ENCODE measurements at regions not wholly inside any gene's neighbourhood (a gene's known extent, or its start where the extent isn't known, plus 50 kb on each side); places are given as distances from the start of the nearest gene placed in this dataset.

DNA sequence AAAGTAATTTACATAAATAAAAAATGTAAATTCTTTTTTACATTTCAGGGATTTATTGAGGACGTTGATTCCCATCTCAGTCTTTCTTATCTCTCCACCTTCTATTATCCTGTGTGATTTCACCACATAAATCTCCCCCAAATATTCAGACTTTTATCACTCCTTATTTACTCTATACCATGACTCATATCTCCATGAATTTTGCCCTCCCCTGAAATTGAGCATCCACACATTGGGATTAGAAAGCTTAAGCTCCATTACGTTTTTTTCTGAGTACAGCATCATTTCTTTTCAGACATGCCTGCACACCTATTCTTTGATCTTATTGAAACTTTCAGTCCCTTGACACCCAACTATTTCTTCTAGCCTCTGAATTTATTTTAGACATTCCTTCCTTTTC is 111.2 kb downstream of the IFI44 start:
- TF ChIP-seq, protein P1, sequence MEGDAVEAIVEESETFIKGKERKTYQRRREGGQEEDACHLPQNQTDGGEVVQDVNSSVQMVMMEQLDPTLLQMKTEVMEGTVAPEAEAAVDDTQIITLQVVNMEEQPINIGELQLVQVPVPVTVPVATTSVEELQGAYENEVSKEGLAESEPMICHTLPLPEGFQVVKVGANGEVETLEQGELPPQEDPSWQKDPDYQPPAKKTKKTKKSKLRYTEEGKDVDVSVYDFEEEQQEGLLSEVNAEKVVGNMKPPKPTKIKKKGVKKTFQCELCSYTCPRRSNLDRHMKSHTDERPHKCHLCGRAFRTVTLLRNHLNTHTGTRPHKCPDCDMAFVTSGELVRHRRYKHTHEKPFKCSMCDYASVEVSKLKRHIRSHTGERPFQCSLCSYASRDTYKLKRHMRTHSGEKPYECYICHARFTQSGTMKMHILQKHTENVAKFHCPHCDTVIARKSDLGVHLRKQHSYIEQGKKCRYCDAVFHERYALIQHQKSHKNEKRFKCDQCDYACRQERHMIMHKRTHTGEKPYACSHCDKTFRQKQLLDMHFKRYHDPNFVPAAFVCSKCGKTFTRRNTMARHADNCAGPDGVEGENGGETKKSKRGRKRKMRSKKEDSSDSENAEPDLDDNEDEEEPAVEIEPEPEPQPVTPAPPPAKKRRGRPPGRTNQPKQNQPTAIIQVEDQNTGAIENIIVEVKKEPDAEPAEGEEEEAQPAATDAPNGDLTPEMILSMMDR (IDR thresholded peaks at IDR 0.05), result no peak
- TF ChIP-seq POLR2AphosphoS5 (IDR thresholded peaks at IDR 0.05; ENCODE audit: insufficient read depth in 1 of 2, low read depth in 1 of 2), result no peak

Measured in vagina (tissue), 2 donors.